Lung (tissue), 11 donors: ENCODE measurements at regions not wholly inside any gene's neighbourhood (a gene's known extent, or its start where the extent isn't known, plus 50 kb on each side); places are given as distances from the start of the nearest gene placed in this dataset.

Source experiments
- ATAC-seq: fragments of 200-7000 bp; cut with Tn5 transposase; one replicate; pipeline ENCODE4 v1.9.1; 2020; ENCODE audit warnings: moderate number of reproducible peaks; ENCODE audit not compliant: insufficient read depth, low FRiP score
- DNase-seq, 3 donors: peaks; one replicate each; pipeline ENCODE4 v3.0.0-alpha.2; 2013 to 2017
- H3K27ac ChIP-seq, 2 donors: one replicate each; pipeline ENCODE4 v1.5.1; 2013; ENCODE audit warnings: mild to moderate bottlenecking in 2 of 2, moderate library complexity in 2 of 2, control low read depth in 1 of 2, inconsistent platforms in 1 of 2, low read depth in 1 of 2, low read length in 1 of 2
- H3K27me3 ChIP-seq, 3 donors: one replicate each; pipeline ENCODE4 v1.5.1; 2013; ENCODE audit warnings: low read length in 2 of 3; ENCODE audit not compliant: control insufficient read depth in 3 of 3, insufficient read depth in 3 of 3
- H3K36me3 ChIP-seq, 4 donors: one replicate each; pipeline ENCODE4 v1.5.1; 2013; ENCODE audit warnings: low read length in 4 of 4, mild to moderate bottlenecking in 1 of 4, moderate library complexity in 1 of 4; ENCODE audit not compliant: control insufficient read depth in 4 of 4, insufficient read depth in 4 of 4
- H3K4me1 ChIP-seq, 5 donors: one replicate each; pipeline ENCODE4 v1.5.1; 2013; ENCODE audit warnings: low read length in 5 of 5, mild to moderate bottlenecking in 2 of 5, moderate library complexity in 1 of 5; ENCODE audit not compliant: control insufficient read depth in 5 of 5, insufficient read depth in 5 of 5
- H3K4me3 ChIP-seq: one replicate; pipeline ENCODE4 v1.5.1; 2013; ENCODE audit warnings: mild to moderate bottlenecking, control low read depth, moderate library complexity
- H3K9ac ChIP-seq, 2 donors: one replicate each; pipeline ENCODE4 v1.5.1; 2013; ENCODE audit warnings: low read length in 2 of 2, control low read depth in 1 of 2; ENCODE audit not compliant: insufficient read depth in 1 of 2
- H3K9me3 ChIP-seq, 4 donors: one replicate each; pipeline ENCODE4 v1.5.1; 2013; ENCODE audit warnings: low read length in 3 of 4, mild to moderate bottlenecking in 1 of 4, moderate library complexity in 1 of 4; ENCODE audit not compliant: control insufficient read depth in 4 of 4, insufficient read depth in 3 of 4
- WGBS, 2 donors: extraction: QIAGEN DNeasy Blood & Tissue Kit; methylation state at CpG; one replicate each; pipeline ENCODE4 v1.1.7; 2013; 5-methylcytosine and 5-hydroxymethylcytosine counted together
- TF ChIP-seq, protein P1 (sequence below): IDR thresholded peaks from 2 replicates; pipeline ENCODE4 v1.5.1; 2012; ENCODE audit warnings: mild to moderate bottlenecking; ENCODE audit errors: control extremely low read depth, extremely low read depth
- donor health status: control.
- donor health status: control.
- donor health status: Bipolar disorder and iron deficiency.
- donor health status: healthy.
- donor health status: DM: yes; HTN: yes; CAD: no.

DNA sequence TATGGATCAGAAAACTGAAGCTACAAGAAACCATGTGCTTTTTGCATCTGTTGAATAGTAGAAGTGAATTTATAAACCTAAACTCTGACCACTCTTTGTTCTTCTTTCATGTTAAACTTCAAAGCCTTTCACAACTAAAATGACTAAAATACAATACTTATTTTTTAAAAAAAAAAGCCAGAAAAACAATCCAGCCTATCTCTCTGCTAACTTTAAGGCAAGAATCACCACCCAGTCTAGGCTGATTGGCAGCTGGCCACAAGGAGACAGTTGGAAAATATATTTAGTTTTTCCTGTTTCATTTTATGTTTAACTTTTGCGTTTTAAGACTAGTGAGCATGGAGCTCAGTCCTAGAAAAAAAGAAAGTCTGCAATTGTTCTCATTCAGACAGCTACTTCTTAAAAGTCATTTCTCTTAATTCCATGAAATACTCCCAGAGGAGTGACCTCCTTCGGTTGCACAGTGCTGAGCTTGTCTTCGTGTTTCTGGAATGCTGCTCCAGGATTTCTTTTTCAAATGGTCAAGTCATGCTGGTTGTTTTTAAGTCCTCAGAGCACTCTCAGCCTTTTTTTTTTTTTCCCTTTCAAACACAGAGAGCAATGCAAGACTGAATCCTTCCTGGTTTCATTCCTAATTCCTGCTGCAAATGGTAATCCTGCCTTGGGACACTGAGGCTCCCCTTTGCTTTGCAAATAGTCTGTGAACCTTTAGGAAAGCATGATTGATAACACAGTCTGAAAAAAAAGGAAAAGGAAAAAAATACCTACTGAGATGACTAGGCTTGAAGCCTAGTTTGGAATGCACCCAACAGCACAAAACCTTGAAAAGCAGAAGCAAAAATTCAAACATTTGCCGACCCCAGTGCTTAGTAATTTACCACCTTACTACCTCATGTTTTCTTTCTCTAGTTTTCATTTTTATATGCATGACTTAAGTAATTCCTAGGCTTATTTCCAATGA lies 233.3 kb upstream of the DAAM1 start:
- Histone ChIP-seq H3K9ac (no peak overlapping the region), H3K27me3 (no peaks in the 10 kb centered on the region), H3K36me3 (no peaks in the 10 kb centered on the region), H3K27ac (no peak overlapping the region), H3K4me1 (peaks cover 0 to 14% (median 3%) of the 10 kb centered on the region in 5 donors), H3K4me3 (no peak overlapping the region), H3K9me3 (peaks cover 0 to 2% (median 0%) of the 10 kb centered on the region in 4 donors)
- TF ChIP-seq, protein P1, sequence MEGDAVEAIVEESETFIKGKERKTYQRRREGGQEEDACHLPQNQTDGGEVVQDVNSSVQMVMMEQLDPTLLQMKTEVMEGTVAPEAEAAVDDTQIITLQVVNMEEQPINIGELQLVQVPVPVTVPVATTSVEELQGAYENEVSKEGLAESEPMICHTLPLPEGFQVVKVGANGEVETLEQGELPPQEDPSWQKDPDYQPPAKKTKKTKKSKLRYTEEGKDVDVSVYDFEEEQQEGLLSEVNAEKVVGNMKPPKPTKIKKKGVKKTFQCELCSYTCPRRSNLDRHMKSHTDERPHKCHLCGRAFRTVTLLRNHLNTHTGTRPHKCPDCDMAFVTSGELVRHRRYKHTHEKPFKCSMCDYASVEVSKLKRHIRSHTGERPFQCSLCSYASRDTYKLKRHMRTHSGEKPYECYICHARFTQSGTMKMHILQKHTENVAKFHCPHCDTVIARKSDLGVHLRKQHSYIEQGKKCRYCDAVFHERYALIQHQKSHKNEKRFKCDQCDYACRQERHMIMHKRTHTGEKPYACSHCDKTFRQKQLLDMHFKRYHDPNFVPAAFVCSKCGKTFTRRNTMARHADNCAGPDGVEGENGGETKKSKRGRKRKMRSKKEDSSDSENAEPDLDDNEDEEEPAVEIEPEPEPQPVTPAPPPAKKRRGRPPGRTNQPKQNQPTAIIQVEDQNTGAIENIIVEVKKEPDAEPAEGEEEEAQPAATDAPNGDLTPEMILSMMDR, result no peak
- 7 to 12% methylated on average over 4 of the region's 4 CpGs for WGBS, 2 donors
- DNase-seq (peak in 2 of 3 donors; percentile 64 to 65), ATAC-seq (no peak)

DNA sequence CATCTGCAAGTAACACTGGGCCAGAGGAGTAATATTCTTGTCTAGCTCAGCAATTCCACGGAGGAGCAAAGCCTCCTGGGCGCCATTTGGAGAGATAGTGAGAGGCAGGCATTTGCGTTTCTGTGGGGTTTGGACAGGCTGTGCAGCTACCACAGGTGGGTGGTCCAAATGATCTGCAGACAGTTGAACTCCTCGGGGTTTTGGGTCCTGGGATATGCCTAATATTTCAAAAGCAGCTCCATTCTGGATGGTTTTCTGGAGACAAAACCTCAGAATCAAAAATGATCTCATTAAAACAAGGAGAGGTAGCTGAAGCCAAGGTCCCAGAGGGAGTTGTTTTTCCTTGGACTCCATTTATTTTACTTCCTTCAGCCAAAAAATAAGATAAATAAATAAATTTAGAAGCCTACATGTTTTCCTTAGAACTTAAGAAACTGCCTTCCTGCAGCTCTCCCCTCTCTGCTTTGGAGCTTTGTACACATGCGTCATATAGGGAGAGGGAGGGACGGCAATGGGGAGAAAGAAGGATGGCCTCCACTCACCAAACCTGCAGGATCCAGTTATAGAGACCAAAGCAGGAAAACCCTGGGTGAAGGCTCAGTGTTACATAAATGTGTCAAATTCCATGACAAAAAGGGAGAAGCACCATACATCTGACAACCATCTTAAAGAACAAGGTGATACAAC lies 227.3 kb upstream of the DAAM1 start:
- no peak overlapping the region for H3K27ac ChIP-seq
- ATAC-seq (no peak), DNase-seq (no peak)
- H3K4me1 ChIP-seq, result peaks cover 0 to 2% (median 0%) of the 10 kb centered on the region in 5 donors
- H3K27me3 ChIP-seq, result no peaks in the 10 kb centered on the region
- H3K4me3 ChIP-seq, result no peak overlapping the region
- TF ChIP-seq, protein P1, result no peak
- H3K9me3 ChIP-seq, result peaks cover 0 to 2% (median 0%) of the 10 kb centered on the region in 4 donors
- WGBS, 2 donors, result 80 to 93% methylated on average over 6 of the region's 6 CpGs
- no peaks in the 10 kb centered on the region for H3K36me3 ChIP-seq
- H3K9ac ChIP-seq, result no peak overlapping the region

DNA sequence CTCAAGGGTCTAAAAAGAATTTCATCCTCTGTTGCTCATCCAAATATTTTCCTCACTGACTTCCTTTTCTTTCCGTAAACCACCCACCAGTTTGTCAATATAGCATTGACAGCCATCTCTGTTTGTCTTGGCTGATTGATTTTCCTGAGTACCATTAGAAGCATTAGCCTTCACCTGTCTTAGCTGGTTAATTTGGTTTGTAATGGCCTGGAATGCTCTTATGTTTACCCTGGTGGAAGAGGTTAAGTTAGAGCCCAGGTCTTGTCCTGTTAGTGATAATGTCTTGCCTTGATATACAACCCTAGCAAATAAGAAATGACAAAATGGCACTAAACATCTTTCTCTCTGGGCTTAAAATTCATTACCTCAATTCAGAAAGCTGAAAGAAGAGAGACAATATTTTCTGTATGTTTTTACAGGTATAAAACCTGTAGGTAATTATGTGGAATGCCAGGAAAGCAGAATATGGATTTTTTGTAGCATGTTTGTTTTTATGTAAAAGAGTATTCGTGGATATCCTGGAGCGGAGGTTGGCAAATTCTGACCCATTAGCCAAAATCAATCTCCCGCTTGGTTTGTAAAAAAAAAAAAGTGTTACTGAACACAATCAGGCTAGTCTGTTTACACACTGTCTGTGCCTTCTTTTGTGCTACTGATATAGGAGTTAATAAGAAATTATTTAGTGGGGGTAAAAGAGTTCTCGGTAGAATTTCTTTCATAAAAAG lies 224.4 kb upstream of the DAAM1 start:
- DNase-seq (no peak), ATAC-seq (no peak)
- H3K9ac ChIP-seq, result no peak overlapping the region
- TF ChIP-seq, protein P1, result no peak
- no peak overlapping the region for H3K4me3 ChIP-seq
- 87 to 90% methylated on average over 5 of the region's 5 CpGs for WGBS, 2 donors
- peaks cover 0 to 12% (median 0%) of the 10 kb centered on the region in 5 donors for H3K4me1 ChIP-seq
- no peaks in the 10 kb centered on the region for H3K9me3 ChIP-seq
- no peaks in the 10 kb centered on the region for H3K36me3 ChIP-seq
- H3K27ac ChIP-seq, result no peak overlapping the region
- no peaks in the 10 kb centered on the region for H3K27me3 ChIP-seq
